ENCODE measurements at regions not wholly inside any gene's neighbourhood (a gene's known extent, or its start where the extent isn't known, plus 50 kb on each side); places are given as distances from the start of the nearest gene placed in this dataset.

DNA sequence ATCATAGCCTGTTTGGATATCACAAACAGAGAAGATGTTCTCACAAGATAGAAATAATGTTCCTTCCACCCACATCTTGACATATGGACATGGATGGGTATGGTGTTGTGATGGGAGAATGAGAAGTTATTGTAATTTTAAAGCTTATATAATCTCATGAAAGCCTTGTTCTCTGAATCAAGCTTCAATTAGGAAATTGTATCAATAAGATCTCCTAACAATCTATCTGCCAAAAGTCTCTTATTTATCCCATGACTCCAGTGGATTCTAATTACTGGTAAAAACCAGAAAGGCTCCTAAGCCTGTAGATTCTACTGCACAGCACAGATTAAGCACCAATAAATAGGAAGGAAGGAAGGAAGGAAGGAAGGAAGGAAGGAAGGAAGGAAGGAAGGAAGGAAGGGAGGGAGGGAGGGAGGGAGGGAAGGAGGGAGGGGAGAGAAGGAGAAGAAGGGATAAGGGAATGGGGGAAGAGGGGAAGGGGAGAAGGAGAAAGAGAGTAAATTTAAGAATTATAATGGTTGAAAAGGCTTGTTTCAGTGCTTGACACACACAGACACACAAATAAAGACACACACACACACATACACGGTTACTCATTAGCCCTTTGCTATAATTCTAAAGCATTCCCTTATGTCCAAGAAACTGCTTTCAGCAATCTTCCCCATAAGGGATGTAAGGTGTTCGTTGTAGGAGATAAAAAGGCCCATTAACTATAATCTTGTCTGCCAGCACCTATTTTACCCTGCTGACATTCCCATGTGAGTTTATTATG lies 258.0 kb upstream of the API5 start:
- ChIA-PET CTCF (ENCODE audit: low intra/inter-chr PET ratio, low total read pairs) (no interaction called here), POLR2A (no interaction called here)
- TF ChIP-seq PCBP2 (optimal IDR thresholded peaks at IDR 0.05; ENCODE audit: low read depth, low read length, poor library complexity, severe bottlenecking) (peak; percentile 70), SRSF4 (IDR thresholded peaks at IDR 0.05; ENCODE audit: low read depth, low read length, poor library complexity, severe bottlenecking) (no peak), ZNF557 (CRISPR knock-in tag; IDR thresholded peaks at IDR 0.05) (no peak), ZNF878 (CRISPR knock-in tag; IDR thresholded peaks at IDR 0.05) (no peak), HNRNPK (IDR thresholded peaks at IDR 0.05; ENCODE audit: low read depth, low read length, poor library complexity, severe bottlenecking) (peak; percentile 94), ZNF746 (CRISPR knock-in tag; IDR thresholded peaks at IDR 0.05) (no peak), ZNF124 (CRISPR knock-in tag; IDR thresholded peaks at IDR 0.05) (no peak), AHDC1 (CRISPR knock-in tag; IDR thresholded peaks at IDR 0.05; ENCODE audit: borderline replicate concordance) (no peak), ZC3H13 (CRISPR knock-in tag; IDR thresholded peaks at IDR 0.05) (no peak), TOPORS (CRISPR knock-in tag; IDR thresholded peaks at IDR 0.05) (no peak), RFX5 (IDR thresholded peaks at IDR 0.05; ENCODE audit: low read depth, low read length) (no peak), ZNF101 (CRISPR knock-in tag; IDR thresholded peaks at IDR 0.05; ENCODE audit: borderline replicate concordance, low read depth) (no peak), SMC3 (IDR thresholded peaks at IDR 0.05; ENCODE audit: low read length) (no peak), PCBP1 (IDR thresholded peaks at IDR 0.05; ENCODE audit: borderline replicate concordance, low read depth, low read length) (0 out of 2 replicates have a peak, but pooled peaks have one; percentile 77)
- TF ChIP-seq, protein P1, sequence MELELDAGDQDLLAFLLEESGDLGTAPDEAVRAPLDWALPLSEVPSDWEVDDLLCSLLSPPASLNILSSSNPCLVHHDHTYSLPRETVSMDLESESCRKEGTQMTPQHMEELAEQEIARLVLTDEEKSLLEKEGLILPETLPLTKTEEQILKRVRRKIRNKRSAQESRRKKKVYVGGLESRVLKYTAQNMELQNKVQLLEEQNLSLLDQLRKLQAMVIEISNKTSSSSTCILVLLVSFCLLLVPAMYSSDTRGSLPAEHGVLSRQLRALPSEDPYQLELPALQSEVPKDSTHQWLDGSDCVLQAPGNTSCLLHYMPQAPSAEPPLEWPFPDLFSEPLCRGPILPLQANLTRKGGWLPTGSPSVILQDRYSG (CRISPR knock-in tag; IDR thresholded peaks at IDR 0.05) = no peak
- TF ChIP-seq, protein P2, sequence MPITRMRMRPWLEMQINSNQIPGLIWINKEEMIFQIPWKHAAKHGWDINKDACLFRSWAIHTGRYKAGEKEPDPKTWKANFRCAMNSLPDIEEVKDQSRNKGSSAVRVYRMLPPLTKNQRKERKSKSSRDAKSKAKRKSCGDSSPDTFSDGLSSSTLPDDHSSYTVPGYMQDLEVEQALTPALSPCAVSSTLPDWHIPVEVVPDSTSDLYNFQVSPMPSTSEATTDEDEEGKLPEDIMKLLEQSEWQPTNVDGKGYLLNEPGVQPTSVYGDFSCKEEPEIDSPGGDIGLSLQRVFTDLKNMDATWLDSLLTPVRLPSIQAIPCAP (CRISPR knock-in tag; IDR thresholded peaks at IDR 0.05; ENCODE audit: low read depth) = no peak
- no peaks in the 10 kb centered on the region for H3K79me2 ChIP-seq (ENCODE audit: insufficient read depth, low read length)
- no peaks in the 10 kb centered on the region for H3K27me3 ChIP-seq (ENCODE audit: control insufficient read depth in 1 of 2, insufficient read depth in 2 of 2, low read length in 2 of 2)
- in situ Hi-C loops (cut with HindIII; ENCODE audit: extremely low pct_ligation_motif_present, low pct_unique_long_range_greater_than_20kb) (no loop called here), intact Hi-C loops (cut with micrococcal nuclease; ENCODE audit: unreplicated experiment) (no loop called here)
- FAIRE-seq (no peak), ATAC-seq (no peak), DNase-seq (ENCODE audit: low spot score) (no peak)
- no TSS peak for BruUV-seq (replicated peaks)
- H3K9ac ChIP-seq (ENCODE audit: insufficient read depth, low read depth, low read length) = no peak overlapping the region
- no peak overlapping the region for H2AFZ ChIP-seq (ENCODE audit: low read length)
- WGBS (ENCODE audit: low lambda C conversion rate) = 0% methylated on average over 2 of the region's 2 CpGs
- no peaks in the 10 kb centered on the region for H4K20me1 ChIP-seq (ENCODE audit: insufficient read depth, low read length)
- no peak overlapping the region for H3K4me2 ChIP-seq (ENCODE audit: low read depth, low read length)
- H3K27ac ChIP-seq (ENCODE audit: extremely low read length, insufficient read depth, low read length) = no peak overlapping the region
- H3K9me3 ChIP-seq (ENCODE audit: low read length) = no peaks in the 10 kb centered on the region
- no peaks in the 10 kb centered on the region for H3K36me3 ChIP-seq (replicated peaks in 1 of 2; ENCODE audit: control insufficient read depth in 1 of 2, insufficient read depth in 2 of 2, low read length in 2 of 2)
- H3K4me1 ChIP-seq (ENCODE audit: insufficient read depth, low read length) = no peaks in the 10 kb centered on the region
- no peak overlapping the region for H3K4me3 ChIP-seq (replicated peaks in 1 of 3; ENCODE audit: insufficient read depth in 1 of 3, low read depth in 2 of 3, low read length in 3 of 3)
